Central memory CD8-positive, alpha-beta T cell (primary cell): ENCODE measurements at regions not wholly inside any gene's neighbourhood (a gene's known extent, or its start where the extent isn't known, plus 50 kb on each side); places are given as distances from the start of the nearest gene placed in this dataset.
A peak's percentile ranks its signal among the peaks of the same experiment; 100 is the strongest.
"Not testable (repeated sequence)": the region's sequence is repeated elsewhere in the genome, so short reads cannot be mapped to it uniquely, and the experiment has no call there.

Source experiments
- ATAC-seq: fragments of 150-1000 bp; cut with Tn5 transposase; replicated peaks from 2 replicates; pipeline ENCODE4 v1.10.0; 2022; ENCODE audit warnings: mild to moderate bottlenecking, moderate FRiP score, moderate number of reproducible peaks; ENCODE audit not compliant: poor library complexity, severe bottlenecking; ENCODE audit errors: extremely low read depth
- DNase-seq, 2 donors: peaks; one replicate each; pipeline ENCODE4 v3.0.0; 2021; ENCODE audit warnings: low spot score in 2 of 2
- H3K27ac Mint-ChIP-seq: one replicate; pipeline ENCODE4 v1.8.0; 2022; ENCODE audit warnings: low read depth, mild to moderate bottlenecking, moderate library complexity, mixed read lengths
- H3K27me3 Mint-ChIP-seq: one replicate; pipeline ENCODE4 v1.8.0; 2022; ENCODE audit warnings: mixed read lengths
- H3K36me3 Mint-ChIP-seq: one replicate; pipeline ENCODE4 v1.8.0; 2022; ENCODE audit warnings: mild to moderate bottlenecking, moderate library complexity, mixed read lengths; ENCODE audit not compliant: insufficient read depth
- H3K4me1 Mint-ChIP-seq: one replicate; pipeline ENCODE4 v1.8.0; 2022; ENCODE audit warnings: mixed read lengths
- H3K4me3 Mint-ChIP-seq: one replicate; pipeline ENCODE4 v1.8.0; 2022; ENCODE audit warnings: mild to moderate bottlenecking, moderate library complexity, mixed read lengths
- H3K9me3 Mint-ChIP-seq: one replicate; pipeline ENCODE4 v1.8.0; 2022; ENCODE audit warnings: mixed read lengths

GRCh38 chr12:3417113-3417512 lies 73.9 kb upstream of the PRMT8 start:
- H3K9me3 Mint-ChIP-seq, result no peaks in the 10 kb centered on the region
- no peak overlapping the region for H3K27ac Mint-ChIP-seq
- no peaks in the 10 kb centered on the region for H3K4me1 Mint-ChIP-seq
- no peaks in the 10 kb centered on the region for H3K36me3 Mint-ChIP-seq
- ATAC-seq (no peak), DNase-seq (no peak)
- H3K27me3 Mint-ChIP-seq, result peaks cover 71% of the 10 kb centered on the region
- H3K4me3 Mint-ChIP-seq, result no peak overlapping the region

GRCh38 chr12:3417937-3418462 lies 73.0 kb upstream of the PRMT8 start:
- no peak for DNase-seq
- H3K27me3 Mint-ChIP-seq, result peaks cover 78% of the 10 kb centered on the region
- H3K4me3 Mint-ChIP-seq, result no peak overlapping the region
- no peaks in the 10 kb centered on the region for H3K9me3 Mint-ChIP-seq
- ATAC-seq, result no peak
- H3K27ac Mint-ChIP-seq, result no peak overlapping the region
- no peaks in the 10 kb centered on the region for H3K36me3 Mint-ChIP-seq
- no peaks in the 10 kb centered on the region for H3K4me1 Mint-ChIP-seq

- no peaks in the 10 kb centered on the region for H3K9me3 Mint-ChIP-seq
Observed at GRCh38 chr12:3418609-3419390, 72.2 kb upstream of the PRMT8 start.

GRCh38 chr12:3419558-3419957 lies 71.4 kb upstream of the PRMT8 start:
- H3K36me3 Mint-ChIP-seq, result no peaks in the 10 kb centered on the region
- no peaks in the 10 kb centered on the region for H3K4me1 Mint-ChIP-seq
- H3K27ac Mint-ChIP-seq, result no peak overlapping the region
- peaks cover 66% of the 10 kb centered on the region for H3K27me3 Mint-ChIP-seq
- H3K9me3 Mint-ChIP-seq, result no peaks in the 10 kb centered on the region
- no peak overlapping the region for H3K4me3 Mint-ChIP-seq
- DNase-seq (no peak), ATAC-seq (no peak)

More at GRCh38 chr12:3418609-3419390, 72.2 kb upstream of the PRMT8 start:
- H3K4me3 Mint-ChIP-seq, result no peak overlapping the region
- no peaks in the 10 kb centered on the region for H3K4me1 Mint-ChIP-seq
- ATAC-seq, result no peak
- DNase-seq, result no peak
- H3K27ac Mint-ChIP-seq, result no peak overlapping the region
- no peaks in the 10 kb centered on the region for H3K36me3 Mint-ChIP-seq
- H3K27me3 Mint-ChIP-seq, result peaks cover 72% of the 10 kb centered on the region

- no peak overlapping the region for H3K4me3 Mint-ChIP-seq
- H3K4me1 Mint-ChIP-seq, result no peaks in the 10 kb centered on the region
- H3K27ac Mint-ChIP-seq, result no peak overlapping the region
- no peaks in the 10 kb centered on the region for H3K9me3 Mint-ChIP-seq
- H3K27me3 Mint-ChIP-seq, result peaks cover 55% of the 10 kb centered on the region
- ATAC-seq (no peak), DNase-seq (no peak)
- no peaks in the 10 kb centered on the region for H3K36me3 Mint-ChIP-seq
Observed at GRCh38 chr12:3420693-3421092, 70.3 kb upstream of the PRMT8 start.

- ATAC-seq (no peak), DNase-seq (no peak)
- no peaks in the 10 kb centered on the region for H3K4me1 Mint-ChIP-seq
- H3K36me3 Mint-ChIP-seq, result no peaks in the 10 kb centered on the region
- no peaks in the 10 kb centered on the region for H3K9me3 Mint-ChIP-seq
- no peak overlapping the region for H3K27ac Mint-ChIP-seq
- H3K4me3 Mint-ChIP-seq, result no peak overlapping the region
- H3K27me3 Mint-ChIP-seq, result peaks cover 48% of the 10 kb centered on the region
Observed at GRCh38 chr12:3421191-3421978, 69.6 kb upstream of the PRMT8 start.

GRCh38 chr12:3424796-3425195 lies 66.2 kb upstream of the PRMT8 start:
- not testable (repeated sequence) for DNase-seq, H3K36me3 Mint-ChIP-seq, H3K27ac Mint-ChIP-seq, H3K4me3 Mint-ChIP-seq, ATAC-seq, H3K4me1 Mint-ChIP-seq, H3K9me3 Mint-ChIP-seq
- peaks cover 51% of the 10 kb centered on the region for H3K27me3 Mint-ChIP-seq

- Mint-ChIP-seq H3K4me3 (no peak overlapping the region), H3K9me3 (peaks cover 9% of the 10 kb centered on the region), H3K27ac (no peak overlapping the region), H3K27me3 (peaks cover 20% of the 10 kb centered on the region), H3K36me3 (peaks cover 3% of the 10 kb centered on the region), H3K4me1 (peaks cover 17% of the 10 kb centered on the region)
- DNase-seq (no peak), ATAC-seq (no peak)
Observed at GRCh38 chr12:3427956-3428355, 63.0 kb upstream of the PRMT8 start.

- Mint-ChIP-seq H3K4me1 (peaks cover 17% of the 10 kb centered on the region), H3K36me3 (peaks cover 3% of the 10 kb centered on the region), H3K4me3 (no peak overlapping the region), H3K27me3 (peaks cover 18% of the 10 kb centered on the region), H3K9me3 (peaks cover 9% of the 10 kb centered on the region), H3K27ac (no peak overlapping the region)
- ATAC-seq (no peak), DNase-seq (no peak)
Observed at GRCh38 chr12:3428631-3429030, 62.4 kb upstream of the PRMT8 start.

- not testable (repeated sequence) for H3K36me3 Mint-ChIP-seq, DNase-seq, ATAC-seq, H3K4me3 Mint-ChIP-seq, H3K27ac Mint-ChIP-seq, H3K9me3 Mint-ChIP-seq
- Mint-ChIP-seq H3K27me3 (peaks cover 18% of the 10 kb centered on the region), H3K4me1 (peaks cover 17% of the 10 kb centered on the region)
Observed at GRCh38 chr12:3429523-3429922, 61.5 kb upstream of the PRMT8 start.

GRCh38 chr12:3431686-3432085 lies 59.3 kb upstream of the PRMT8 start:
- H3K9me3 Mint-ChIP-seq, result peaks cover 9% of the 10 kb centered on the region
- H3K4me1 Mint-ChIP-seq, result peaks cover 17% of the 10 kb centered on the region
- peaks cover 18% of the 10 kb centered on the region for H3K27me3 Mint-ChIP-seq
- DNase-seq (no peak), ATAC-seq (no peak)
- H3K36me3 Mint-ChIP-seq, result peaks cover 3% of the 10 kb centered on the region
- H3K4me3 Mint-ChIP-seq, result peak overlapping the region; percentile 0
- H3K27ac Mint-ChIP-seq, result no peak overlapping the region

- Mint-ChIP-seq H3K27me3 (peaks cover 18% of the 10 kb centered on the region), H3K36me3 (peaks cover 3% of the 10 kb centered on the region), H3K4me1 (peaks cover 17% of the 10 kb centered on the region), H3K4me3 (peak overlapping the region; percentile 0), H3K27ac (no peak overlapping the region), H3K9me3 (peaks cover 9% of the 10 kb centered on the region)
- ATAC-seq (no peak), DNase-seq (no peak)
Observed at GRCh38 chr12:3432176-3432742, 58.7 kb upstream of the PRMT8 start.
